PC-9 (cell line): ENCODE measurements at regions not wholly inside any gene's neighbourhood (a gene's known extent, or its start where the extent isn't known, plus 50 kb on each side); places are given as distances from the start of the nearest gene placed in this dataset.

Source experiments
- BruUV-seq: library from RNA; stranded (reverse); fragments of 400-500 nt; replicated peaks from 2 replicates; lab custom pipeline; 2021; lab: Mats Ljungman, UMichigan
- CTCF ChIA-PET: fragments of 300-600 bp; sonication (Branson Sonifier 250); formaldehyde crosslinking; loops from one replicate; lab custom pipeline; 2022; ENCODE audit warnings: antibody characterized with exemption; lab: Charles Lee
- POLR2A ChIA-PET: fragments of 300-600 bp; sonication (Branson Sonifier 250); formaldehyde crosslinking; loops from one replicate; lab custom pipeline; 2022; ENCODE audit warnings: antibody characterized with exemption; ENCODE audit not compliant: unreplicated experiment; lab: Charles Lee
- DNase-seq, 2 experiments: peaks; one replicate each; pipeline versions ENCODE4 v3.0.0 to v3.0.0-alpha.2; 2015 to 2022; ENCODE audit warnings: mixed read lengths in 1 of 2
- H2AFZ ChIP-seq: fragments of 200-600 bp; sonication (generic); 2 replicates; pipeline ENCODE4 v1.8.1; 2017; ENCODE audit warnings: antibody characterized with exemption
- H3F3A ChIP-seq: fragments of 200-600 bp; sonication (generic); 2 replicates; pipeline ENCODE4 v1.8.1; 2017; ENCODE audit warnings: antibody characterized with exemption, mild to moderate bottlenecking, low read depth; ENCODE audit not compliant: insufficient read depth
- H3K27ac ChIP-seq: fragments of 200-600 bp; sonication (generic); 2 replicates; pipeline ENCODE4 v1.6.1; 2016; ENCODE audit warnings: mixed run types
- H3K27me3 ChIP-seq: fragments of 200-600 bp; sonication (generic); 2 replicates; pipeline ENCODE4 v1.6.1; 2016; ENCODE audit warnings: low read depth, mixed run types; ENCODE audit not compliant: insufficient read depth
- H3K36me3 ChIP-seq: fragments of 200-600 bp; sonication (generic); 2 replicates; pipeline ENCODE4 v1.6.1; 2016; ENCODE audit warnings: low read depth, mixed run types
- H3K4me1 ChIP-seq: fragments of 200-600 bp; sonication (generic); replicated peaks from 2 replicates; pipeline ENCODE4 v1.6.1; 2016; ENCODE audit warnings: mixed run types; ENCODE audit not compliant: insufficient read depth
- H3K4me2 ChIP-seq: fragments of 200-600 bp; sonication (generic); 2 replicates; pipeline ENCODE4 v1.6.1; 2017; ENCODE audit warnings: mixed run types
- H3K4me3 ChIP-seq: fragments of 200-600 bp; sonication (generic); 2 replicates; pipeline ENCODE4 v1.6.1; 2016; ENCODE audit warnings: mixed run types
- H3K79me2 ChIP-seq: fragments of 200-600 bp; sonication (generic); 2 replicates; pipeline ENCODE4 v1.6.1; 2017; ENCODE audit warnings: low read depth, mixed run types
- H3K9me2 ChIP-seq: fragments of 200-600 bp; sonication (generic); 2 replicates; pipeline ENCODE4 v1.8.1; 2017; ENCODE audit warnings: mild to moderate bottlenecking; ENCODE audit not compliant: insufficient read depth
- H3K9me3 ChIP-seq: fragments of 200-600 bp; sonication (generic); 2 replicates; pipeline ENCODE4 v1.8.1; 2016; ENCODE audit warnings: low read depth; ENCODE audit not compliant: insufficient read depth
- H4K20me1 ChIP-seq: fragments of 200-600 bp; sonication (generic); 2 replicates; pipeline ENCODE4 v1.8.1; 2017; ENCODE audit not compliant: insufficient read depth
- CTCF ChIP-seq: fragments of 200-600 bp; sonication (generic); conservative IDR thresholded peaks from 2 replicates; pipeline ENCODE4 v1.6.1; 2017; ENCODE audit warnings: mixed run types, antibody characterized with exemption, mild to moderate bottlenecking, moderate library complexity
- EZH2 ChIP-seq: fragments of 200-600 bp; sonication (generic); IDR thresholded peaks from 2 replicates; pipeline ENCODE4 v1.8.0; 2017; ENCODE audit warnings: antibody characterized with exemption, low read depth
- intact Hi-C: fragments of 100-400 bp; cut with micrococcal nuclease; formaldehyde crosslinking; loops from one replicate; pipeline ENCODE4 v1.10.0; 2022; ENCODE audit not compliant: unreplicated experiment

GRCh38 chr22:48685767-48686166 is 1141.9 kb downstream of the BRD1 start:
- Histone ChIP-seq H3K27me3 (peaks cover 78% of the 10 kb centered on the region), H3K4me3 (no peak overlapping the region), H3K4me2 (no peak overlapping the region), H3K36me3 (no peaks in the 10 kb centered on the region), H2AFZ (no peak overlapping the region), H3F3A (no peaks in the 10 kb centered on the region), H4K20me1 (no peaks in the 10 kb centered on the region), H3K9me2 (no peaks in the 10 kb centered on the region), H3K4me1 (no peaks in the 10 kb centered on the region), H3K79me2 (no peaks in the 10 kb centered on the region), H3K27ac (no peak overlapping the region), H3K9me3 (no peaks in the 10 kb centered on the region)
- TF ChIP-seq EZH2 (no peak), CTCF (no peak)
- no peak for DNase-seq
- intact Hi-C loops = no loop called here
- no TSS peak for BruUV-seq
- ChIA-PET POLR2A (no interaction called here), CTCF (no interaction called here)

GRCh38 chr22:48683640-48684039 is 1144.0 kb downstream of the BRD1 start:
- intact Hi-C loops = no loop called here
- CTCF ChIA-PET = no interaction called here
- no peaks in the 10 kb centered on the region; the same call in 1 of the 2 replicates for H4K20me1 ChIP-seq
- H3K9me2 ChIP-seq = no peaks in the 10 kb centered on the region
- no peak overlapping the region for H3K4me3 ChIP-seq
- TF ChIP-seq EZH2 (no peak), CTCF (no peak)
- H3K79me2 ChIP-seq = no peaks in the 10 kb centered on the region
- H2AFZ ChIP-seq = no peak overlapping the region
- H3F3A ChIP-seq = no peaks in the 10 kb centered on the region
- H3K27me3 ChIP-seq = peaks cover 74% of the 10 kb centered on the region
- no peaks in the 10 kb centered on the region for H3K36me3 ChIP-seq
- H3K27ac ChIP-seq = no peak overlapping the region
- BruUV-seq = no TSS peak
- DNase-seq = no peak
- no peaks in the 10 kb centered on the region for H3K9me3 ChIP-seq
- H3K4me2 ChIP-seq = no peak overlapping the region
- POLR2A ChIA-PET = no interaction called here
- no peaks in the 10 kb centered on the region for H3K4me1 ChIP-seq

- no peak overlapping the region for H3K27ac ChIP-seq
- POLR2A ChIA-PET = no interaction called here
- H3K79me2 ChIP-seq = no peaks in the 10 kb centered on the region
- H4K20me1 ChIP-seq = no peaks in the 10 kb centered on the region; the same call in 1 of the 2 replicates
- no peaks in the 10 kb centered on the region for H3K36me3 ChIP-seq
- no peak overlapping the region for H3K4me3 ChIP-seq
- TF ChIP-seq CTCF (no peak), EZH2 (no peak)
- no peaks in the 10 kb centered on the region for H3K9me2 ChIP-seq
- H3K27me3 ChIP-seq = peaks cover 81% of the 10 kb centered on the region
- CTCF ChIA-PET = no interaction called here
- no peak overlapping the region for H2AFZ ChIP-seq
- H3F3A ChIP-seq = no peaks in the 10 kb centered on the region
- no peaks in the 10 kb centered on the region for H3K9me3 ChIP-seq
- no TSS peak for BruUV-seq
- no peak overlapping the region for H3K4me2 ChIP-seq
- intact Hi-C loops = no loop called here
- H3K4me1 ChIP-seq = no peaks in the 10 kb centered on the region
- DNase-seq = no peak
These were observed 1145.2 kb downstream of the BRD1 start for GRCh38 chr22:48682504-48682903.
